ENCODE measurements at regions not wholly inside any gene's neighbourhood (a gene's known extent, or its start where the extent isn't known, plus 50 kb on each side); places are given as distances from the start of the nearest gene placed in this dataset.
"Not testable (repeated sequence)": the region's sequence is repeated elsewhere in the genome, so short reads cannot be mapped to it uniquely, and the experiment has no call there.

GRCh38 chrX:140292188-140292587, 212.7 kb downstream of the SOX3 start:
- no peak overlapping the region for H3K4me3 ChIP-seq (ENCODE audit: low read depth, low read length)
- TF ChIP-seq CTCF (IDR thresholded peaks at IDR 0.05; ENCODE audit: low read depth, low read length, missing control alignments) = no peak
- no peak for DNase-seq (ENCODE audit: low read depth)

- no peak for TF ChIP-seq CTCF (IDR thresholded peaks at IDR 0.05; ENCODE audit: low read depth, low read length, missing control alignments)
- no peak for DNase-seq (ENCODE audit: low read depth)
- H3K4me3 ChIP-seq (ENCODE audit: low read depth, low read length) = no peak overlapping the region
Observed at GRCh38 chrX:140274811-140275525, 229.9 kb downstream of the SOX3 start.

- no peak for TF ChIP-seq CTCF (IDR thresholded peaks at IDR 0.05; ENCODE audit: low read depth, low read length, missing control alignments)
- DNase-seq (ENCODE audit: low read depth) = no peak
- no peak overlapping the region for H3K4me3 ChIP-seq (ENCODE audit: low read depth, low read length)
Observed at GRCh38 chrX:140273921-140274320, 230.9 kb downstream of the SOX3 start.

- H3K4me3 ChIP-seq (ENCODE audit: low read depth, low read length) = no peak overlapping the region
- DNase-seq (ENCODE audit: low read depth) = no peak
- TF ChIP-seq CTCF (IDR thresholded peaks at IDR 0.05; ENCODE audit: low read depth, low read length, missing control alignments) = no peak
Observed at GRCh38 chrX:140250391-140250790, 254.5 kb downstream of the SOX3 start.

GRCh38 chrX:140249088-140249487, 255.8 kb downstream of the SOX3 start:
- DNase-seq (ENCODE audit: low read depth) = no peak
- H3K4me3 ChIP-seq (ENCODE audit: low read depth, low read length) = no peak overlapping the region
- TF ChIP-seq CTCF (IDR thresholded peaks at IDR 0.05; ENCODE audit: low read depth, low read length, missing control alignments) = no peak

- no peak for TF ChIP-seq CTCF (IDR thresholded peaks at IDR 0.05; ENCODE audit: low read depth, low read length, missing control alignments)
- no peak for DNase-seq (ENCODE audit: low read depth)
- no peak overlapping the region for H3K4me3 ChIP-seq (ENCODE audit: low read depth, low read length)
Observed at GRCh38 chrX:140229191-140229590, 263.9 kb upstream of the CXorf66 start.

GRCh38 chrX:140226037-140226436, 260.7 kb upstream of the CXorf66 start:
- not testable (repeated sequence) for DNase-seq (ENCODE audit: low read depth); H3K4me3 ChIP-seq (ENCODE audit: low read depth, low read length)

- not testable (repeated sequence) for DNase-seq (ENCODE audit: low read depth); H3K4me3 ChIP-seq (ENCODE audit: low read depth, low read length)
Observed at GRCh38 chrX:140215894-140216293, 250.6 kb upstream of the CXorf66 start.

GRCh38 chrX:140214518-140214917, 249.2 kb upstream of the CXorf66 start:
- not testable (repeated sequence) for H3K4me3 ChIP-seq (ENCODE audit: low read depth, low read length); DNase-seq (ENCODE audit: low read depth)
